ENCODE measurements at regions not wholly inside any gene's neighbourhood (a gene's known extent, or its start where the extent isn't known, plus 50 kb on each side); places are given as distances from the start of the nearest gene placed in this dataset.
A peak's percentile ranks its signal among the peaks of the same experiment; 100 is the strongest.
"Not testable (repeated sequence)": the region's sequence is repeated elsewhere in the genome, so short reads cannot be mapped to it uniquely, and the experiment has no call there.

- no peak for DNase-seq (ENCODE audit: low spot score)
Observed at GRCh38 chr1:157269656-157270375, 131.6 kb upstream of the ETV3 start.

GRCh38 chr1:157262891-157263290 is 124.7 kb upstream of the ETV3 start:
- DNase-seq (ENCODE audit: low spot score): no peak

GRCh38 chr1:157262422-157262821 is 124.2 kb upstream of the ETV3 start:
- no peak for DNase-seq (ENCODE audit: low spot score)

GRCh38 chr1:157255891-157256290 is 117.7 kb upstream of the ETV3 start:
- not testable (repeated sequence) for DNase-seq (ENCODE audit: low spot score)

- DNase-seq (ENCODE audit: low spot score): not testable (repeated sequence)
Observed at GRCh38 chr1:157254183-157254582, 116.0 kb upstream of the ETV3 start.

GRCh38 chr1:157252473-157252872 is 114.3 kb upstream of the ETV3 start:
- DNase-seq (ENCODE audit: low spot score): no peak

GRCh38 chr1:157249739-157250138 is 111.5 kb upstream of the ETV3 start:
- no peak for DNase-seq (ENCODE audit: low spot score)

GRCh38 chr1:157249326-157249725 is 111.1 kb upstream of the ETV3 start:
- no peak for DNase-seq (ENCODE audit: low spot score)

GRCh38 chr1:157247764-157248049 is 109.5 kb upstream of the ETV3 start:
- DNase-seq (ENCODE audit: low spot score): not testable (repeated sequence)

- DNase-seq (ENCODE audit: low spot score): no peak
Observed at GRCh38 chr1:157247005-157247763, 109.0 kb upstream of the ETV3 start.

GRCh38 chr1:157245823-157246222 is 107.6 kb upstream of the ETV3 start:
- DNase-seq (ENCODE audit: low spot score): no peak

GRCh38 chr1:157241185-157241538 is 103.0 kb upstream of the ETV3 start:
- no peak for DNase-seq (ENCODE audit: low spot score)

- DNase-seq (ENCODE audit: low spot score): no peak
Observed at GRCh38 chr1:157240495-157241184, 102.4 kb upstream of the ETV3 start.

- DNase-seq (ENCODE audit: low spot score): no peak
Observed at GRCh38 chr1:157239936-157240335, 101.7 kb upstream of the ETV3 start.

GRCh38 chr1:157238585-157238984 is 100.4 kb upstream of the ETV3 start:
- DNase-seq (ENCODE audit: low spot score): peak; percentile 69

- no peak for DNase-seq (ENCODE audit: low spot score)
Observed at GRCh38 chr1:157237981-157238380, 99.8 kb upstream of the ETV3 start.

GRCh38 chr1:157237522-157237921 is 99.3 kb upstream of the ETV3 start:
- no peak for DNase-seq (ENCODE audit: low spot score)

GRCh38 chr1:157236072-157236471 is 97.9 kb upstream of the ETV3 start:
- no peak for DNase-seq (ENCODE audit: low spot score)

GRCh38 chr1:157235307-157235706 is 97.1 kb upstream of the ETV3 start:
- no peak for DNase-seq (ENCODE audit: low spot score)

- peak; percentile 83 for DNase-seq (ENCODE audit: low spot score)
Observed at GRCh38 chr1:157234705-157235273, 96.6 kb upstream of the ETV3 start.

GRCh38 chr1:157233131-157233530 is 94.9 kb upstream of the ETV3 start:
- DNase-seq (ENCODE audit: low spot score): no peak

GRCh38 chr1:157231846-157232525 is 93.8 kb upstream of the ETV3 start:
- DNase-seq (ENCODE audit: low spot score): no peak
